Breast epithelium (tissue), 3 donors: ENCODE measurements at regions not wholly inside any gene's neighbourhood (a gene's known extent, or its start where the extent isn't known, plus 50 kb on each side); places are given as distances from the start of the nearest gene placed in this dataset.

Source experiments
- CTCF ChIP-seq, 3 donors: fragments of 450-650 bp; IDR thresholded peaks; one replicate each; pipeline ENCODE4 v1.5.1; 2016 to 2017; ENCODE audit warnings: antibody characterized with exemption in 3 of 3, mild to moderate bottlenecking in 3 of 3, moderate library complexity in 3 of 3
- POLR2AphosphoS5 ChIP-seq, 3 donors: sonication (generic); formaldehyde crosslinking; IDR thresholded peaks; one replicate each; pipeline ENCODE4 v1.6.1; 2017; ENCODE audit warnings: antibody characterized with exemption in 3 of 3

DNA sequence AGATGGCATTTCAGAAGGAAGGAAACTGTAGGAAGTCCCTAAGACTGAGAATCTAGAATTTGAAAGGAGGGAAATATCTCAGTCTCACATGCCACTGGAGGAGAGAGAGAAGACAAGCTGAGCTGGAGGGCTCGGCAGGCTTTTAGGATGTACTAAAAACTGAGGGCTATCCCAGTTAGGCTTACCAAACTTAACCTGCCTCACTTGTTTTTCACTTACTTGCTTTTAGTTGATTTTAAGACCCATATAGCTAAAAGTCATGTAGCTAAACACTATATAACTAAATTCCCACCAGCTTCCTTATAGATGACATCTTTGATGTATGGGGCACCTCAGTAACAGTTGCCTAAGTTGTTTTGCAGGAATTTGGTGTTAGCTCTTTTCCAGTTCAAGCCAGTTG, 288.0 kb downstream of the DOK5 start:
- TF ChIP-seq CTCF (IDR thresholded peaks at IDR 0.05) (no peak), POLR2AphosphoS5 (IDR thresholded peaks at IDR 0.05) (no peak)
